HG03460 (cell line): ENCODE measurements at regions not wholly inside any gene's neighbourhood (a gene's known extent, or its start where the extent isn't known, plus 50 kb on each side); places are given as distances from the start of the nearest gene placed in this dataset.
A peak's percentile ranks its signal among the peaks of the same experiment; 100 is the strongest.

Experiments used
- ATAC-seq: cut with Tn5 transposase; IDR thresholded peaks from one replicate; pipeline ENCODE4 v1.9.1; 2021; ENCODE audit not compliant: unreplicated experiment

- ATAC-seq, result no peak
These were observed 90.7 kb upstream of the IL12B start for GRCh38 chr5:159420940-159421339.

GRCh38 chr5:159422361-159422760 is 92.1 kb upstream of the IL12B start:
- ATAC-seq, result no peak

GRCh38 chr5:159422910-159423309 is 92.6 kb upstream of the IL12B start:
- no peak for ATAC-seq

GRCh38 chr5:159424123-159424522 is 93.8 kb upstream of the IL12B start:
- ATAC-seq, result no peak

- no peak for ATAC-seq
These were observed 96.4 kb upstream of the IL12B start for GRCh38 chr5:159426694-159427093.

GRCh38 chr5:159427180-159428012 is 97.1 kb upstream of the IL12B start:
- ATAC-seq, result peak; percentile 70

GRCh38 chr5:159430361-159431012 is 100.2 kb upstream of the IL12B start:
- ATAC-seq, result no peak

GRCh38 chr5:159435855-159436254 is 105.6 kb upstream of the IL12B start:
- no peak for ATAC-seq

- ATAC-seq, result no peak
These were observed 107.8 kb upstream of the IL12B start for GRCh38 chr5:159438092-159438491.

- ATAC-seq, result no peak
These were observed 108.7 kb upstream of the IL12B start for GRCh38 chr5:159439002-159439401.

- no peak for ATAC-seq
These were observed 109.9 kb upstream of the IL12B start for GRCh38 chr5:159440235-159440634.

- no peak for ATAC-seq
These were observed 110.7 kb upstream of the IL12B start for GRCh38 chr5:159440968-159441367.

GRCh38 chr5:159441441-159441840 is 111.2 kb upstream of the IL12B start:
- no peak for ATAC-seq

GRCh38 chr5:159442206-159442850 is 112.0 kb upstream of the IL12B start:
- no peak for ATAC-seq

GRCh38 chr5:159444441-159445082 is 114.3 kb upstream of the IL12B start:
- ATAC-seq, result no peak

GRCh38 chr5:159447116-159447515 is 116.8 kb upstream of the IL12B start:
- ATAC-seq, result no peak

GRCh38 chr5:159448841-159449407 is 118.6 kb upstream of the IL12B start:
- ATAC-seq, result no peak

GRCh38 chr5:159449925-159450324 is 119.6 kb upstream of the IL12B start:
- ATAC-seq, result no peak

GRCh38 chr5:159450417-159450816 is 120.1 kb upstream of the IL12B start:
- no peak for ATAC-seq

GRCh38 chr5:159451197-159452052 is 121.1 kb upstream of the IL12B start:
- no peak for ATAC-seq
